Astrocyte of the cerebellum (primary cell): ENCODE measurements at regions not wholly inside any gene's neighbourhood (a gene's known extent, or its start where the extent isn't known, plus 50 kb on each side); places are given as distances from the start of the nearest gene placed in this dataset.
"Not testable (repeated sequence)": the region's sequence is repeated elsewhere in the genome, so short reads cannot be mapped to it uniquely, and the experiment has no call there.

ENCODE experiments used
- DNase-seq: peaks from one replicate; pipeline ENCODE4 v3.0.0-alpha.2; 2011; ENCODE audit warnings: low read depth
- H3K4me3 ChIP-seq: 2 replicates; pipeline ENCODE4 v1.5.1; 2011; ENCODE audit warnings: mild to moderate bottlenecking, low read depth, low read length, moderate library complexity
- CTCF ChIP-seq: IDR thresholded peaks from 2 replicates; pipeline ENCODE4 v1.5.1; 2012; ENCODE audit warnings: low read length, low read depth, moderate library complexity, mild to moderate bottlenecking; ENCODE audit errors: missing control alignments
- in situ Hi-C: cut with HindIII; loops from 2 replicates; pipeline ENCODE4 v1.10.0; 2017; ENCODE audit warnings: low sequenced_read_pairs

- no peak for TF ChIP-seq CTCF
- no peak overlapping the region for H3K4me3 ChIP-seq
- in situ Hi-C loops = no loop called here
- no peak for DNase-seq
Observed at GRCh38 chr5:35538198-35538931, 79.3 kb upstream of the SPEF2 start.

GRCh38 chr5:35533156-35533555, 84.5 kb upstream of the SPEF2 start:
- H3K4me3 ChIP-seq = no peak overlapping the region
- TF ChIP-seq CTCF = no peak
- no peak for DNase-seq
- in situ Hi-C loops = no loop called here

GRCh38 chr5:35531553-35531952, 86.1 kb upstream of the SPEF2 start:
- in situ Hi-C loops, DNase-seq, H3K4me3 ChIP-seq: not testable (repeated sequence)

- TF ChIP-seq CTCF = no peak
- no peak overlapping the region for H3K4me3 ChIP-seq
- no peak for DNase-seq
- in situ Hi-C loops = no loop called here
Observed at GRCh38 chr5:35518104-35518503, 99.6 kb upstream of the SPEF2 start.

GRCh38 chr5:35516271-35516670, 101.4 kb upstream of the SPEF2 start:
- DNase-seq = no peak
- no peak for TF ChIP-seq CTCF
- H3K4me3 ChIP-seq = no peak overlapping the region
- in situ Hi-C loops = no loop called here

- no peak for DNase-seq
- in situ Hi-C loops = no loop called here
- H3K4me3 ChIP-seq = no peak overlapping the region
- TF ChIP-seq CTCF = no peak
Observed at GRCh38 chr5:35513612-35514011, 104.1 kb upstream of the SPEF2 start.

GRCh38 chr5:35502206-35502605, 115.5 kb upstream of the SPEF2 start:
- H3K4me3 ChIP-seq = no peak overlapping the region
- DNase-seq = no peak
- TF ChIP-seq CTCF = no peak
- in situ Hi-C loops = no loop called here
